SK-N-SH treated with all-trans-retinoic acid at 6 μM for 48 hours (cell line): ENCODE measurements at regions not wholly inside any gene's neighbourhood (a gene's known extent, or its start where the extent isn't known, plus 50 kb on each side); places are given as distances from the start of the nearest gene placed in this dataset.

ENCODE experiments used
- ZNF565 ChIP-seq: fragments of 450-650 bp; formaldehyde crosslinking; conservative IDR thresholded peaks from 2 replicates; pipeline ENCODE4 v1.5.0; 2020; ENCODE audit warnings: low read depth, mild to moderate bottlenecking, moderate library complexity
- TF ChIP-seq, protein P1 (sequence below): fragments of 250-450 bp; sonication (Bioruptor Pico); IDR thresholded peaks from 2 replicates; pipeline ENCODE4 v1.8.0; 2020; ENCODE audit warnings: mild to moderate bottlenecking, moderate library complexity, borderline replicate concordance

DNA sequence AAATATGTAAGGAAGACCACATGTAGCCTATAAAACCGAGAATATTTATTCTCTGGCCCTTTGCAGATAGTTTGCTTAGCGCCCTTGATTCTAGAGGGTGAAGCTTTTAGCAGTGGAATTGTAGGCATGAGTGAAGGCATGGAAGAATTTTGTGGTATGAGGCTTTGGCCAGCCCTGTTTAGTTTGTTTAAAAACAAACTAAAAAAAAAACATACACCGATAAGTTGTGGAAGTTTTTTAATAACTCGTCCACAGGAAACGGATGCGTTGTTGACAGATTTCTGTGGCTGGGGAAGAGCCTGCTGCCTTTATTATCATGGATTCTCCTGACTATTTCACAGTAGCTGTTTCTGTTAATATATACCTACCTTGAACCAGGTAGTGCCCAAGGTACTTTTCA, 194.7 kb upstream of the LNX1 start:
- TF ChIP-seq, protein P1, sequence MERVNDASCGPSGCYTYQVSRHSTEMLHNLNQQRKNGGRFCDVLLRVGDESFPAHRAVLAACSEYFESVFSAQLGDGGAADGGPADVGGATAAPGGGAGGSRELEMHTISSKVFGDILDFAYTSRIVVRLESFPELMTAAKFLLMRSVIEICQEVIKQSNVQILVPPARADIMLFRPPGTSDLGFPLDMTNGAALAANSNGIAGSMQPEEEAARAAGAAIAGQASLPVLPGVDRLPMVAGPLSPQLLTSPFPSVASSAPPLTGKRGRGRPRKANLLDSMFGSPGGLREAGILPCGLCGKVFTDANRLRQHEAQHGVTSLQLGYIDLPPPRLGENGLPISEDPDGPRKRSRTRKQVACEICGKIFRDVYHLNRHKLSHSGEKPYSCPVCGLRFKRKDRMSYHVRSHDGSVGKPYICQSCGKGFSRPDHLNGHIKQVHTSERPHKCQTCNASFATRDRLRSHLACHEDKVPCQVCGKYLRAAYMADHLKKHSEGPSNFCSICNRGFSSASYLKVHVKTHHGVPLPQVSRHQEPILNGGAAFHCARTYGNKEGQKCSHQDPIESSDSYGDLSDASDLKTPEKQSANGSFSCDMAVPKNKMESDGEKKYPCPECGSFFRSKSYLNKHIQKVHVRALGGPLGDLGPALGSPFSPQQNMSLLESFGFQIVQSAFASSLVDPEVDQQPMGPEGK = no peak
- no peak for TF ChIP-seq ZNF565 (CRISPR knock-in tag)
